Activated CD4-positive, alpha-beta T cell treated with anti-CD3 and anti-CD28 coated beads for 36 hours (primary cell): ENCODE measurements at regions not wholly inside any gene's neighbourhood (a gene's known extent, or its start where the extent isn't known, plus 50 kb on each side); places are given as distances from the start of the nearest gene placed in this dataset.

ENCODE experiments used
- ATAC-seq: fragments of 200-7000 bp; cut with Tn5 transposase; one replicate; pipeline ENCODE4 v1.10.0; 2021; ENCODE audit warnings: mild to moderate bottlenecking, moderate library complexity
- CTCF ChIA-PET: fragments of 350-600 bp; sonication (Branson Sonifier 250); formaldehyde crosslinking; loops from one replicate; lab custom pipeline; 2021; ENCODE audit warnings: antibody characterized with exemption; lab: Charles Lee
- POLR2A ChIA-PET: fragments of 350-600 bp; sonication (Branson Sonifier 250); formaldehyde crosslinking; loops from one replicate; lab custom pipeline; 2021; ENCODE audit warnings: antibody characterized with exemption, inconsistent platforms; lab: Charles Lee
- DNase-seq: peaks from one replicate; pipeline ENCODE4 v3.0.0-alpha.2; 2020
- H3K27ac Mint-ChIP-seq: one replicate; pipeline ENCODE4 v1.8.0; 2021; ENCODE audit warnings: mixed read lengths
- H3K27me3 Mint-ChIP-seq: one replicate; pipeline ENCODE4 v1.8.0; 2021; ENCODE audit warnings: mixed read lengths
- H3K36me3 Mint-ChIP-seq: one replicate; pipeline ENCODE4 v1.8.0; 2021; ENCODE audit warnings: low read depth, mixed read lengths
- H3K4me1 Mint-ChIP-seq: one replicate; pipeline ENCODE4 v1.8.0; 2021; ENCODE audit warnings: mixed read lengths
- H3K4me3 Mint-ChIP-seq: one replicate; pipeline ENCODE4 v1.8.0; 2021; ENCODE audit warnings: mild to moderate bottlenecking, moderate library complexity, mixed read lengths
- H3K9me3 Mint-ChIP-seq: one replicate; pipeline ENCODE4 v1.8.0; 2021; ENCODE audit warnings: low read depth, mixed read lengths
- intact Hi-C, 2 experiments: fragments of 100-400 bp; cut with DNase I in 1 of 2; cut with micrococcal nuclease in 1 of 2; formaldehyde crosslinking; loops; one replicate each; pipeline versions ENCODE4 v1.14.2 to v1.15.1; 2022 to 2024; cut with DNase I, micrococcal nuclease

GRCh38 chr7:130897515-130898419 is 163.8 kb upstream of the KLF14 start:
- Mint-ChIP-seq H3K36me3 (peaks cover 95% of the 10 kb centered on the region), H3K27ac (peak overlapping the region; percentile 88), H3K9me3 (no peaks in the 10 kb centered on the region), H3K4me1 (peaks cover 97% of the 10 kb centered on the region), H3K4me3 (peak overlapping the region; percentile 36), H3K27me3 (no peaks in the 10 kb centered on the region)
- CTCF ChIA-PET, result interaction anchor here (0.6 to 5.8 kb wide), 50 partner anchors 8 to 835 kb away, joined by 3 to 96 read pairs (median 5); no protein-coding TSS in a partner anchor
- peak; percentile 1 for ATAC-seq
- peak; percentile 30 for DNase-seq
- POLR2A ChIA-PET, result interaction anchor here (0.6 to 1.6 kb wide), 11 partner anchors 12 to 159 kb away, joined by 3 to 15 read pairs (median 7); no protein-coding TSS in a partner anchor
- intact Hi-C loops, result loop anchor here (1.0 to 10.0 kb wide), 7 partner anchors 14 to 525 kb away; no protein-coding TSS in a partner anchor

- no peaks in the 10 kb centered on the region for H3K27me3 Mint-ChIP-seq
- POLR2A ChIA-PET, result interaction anchor here (0.6 to 0.7 kb wide), 2 partner anchors 12 to 61 kb away, joined by 3 read pairs; no protein-coding TSS in a partner anchor
- intact Hi-C loops, result loop anchor here (5.0 to 10.0 kb wide), 3 partner anchors 46 to 523 kb away; no protein-coding TSS in a partner anchor
Observed at GRCh38 chr7:130899071-130899560, 165.1 kb upstream of the KLF14 start.

GRCh38 chr7:130899638-130900401 is 165.8 kb upstream of the KLF14 start:
- peak overlapping the region; percentile 87 for H3K27ac Mint-ChIP-seq
- ChIA-PET CTCF (interaction anchor here (0.6 to 1.5 kb wide), 8 partner anchors 10 to 120 kb away, joined by 3 to 8 read pairs (median 3); no protein-coding TSS in a partner anchor), POLR2A (interaction anchor here (0.6 to 0.7 kb wide), 2 partner anchors 12 to 60 kb away, joined by 3 read pairs; no protein-coding TSS in a partner anchor)
- ATAC-seq (no peak), DNase-seq (no peak)
- peaks cover 97% of the 10 kb centered on the region for H3K36me3 Mint-ChIP-seq
- no peak overlapping the region for H3K4me3 Mint-ChIP-seq
- no peaks in the 10 kb centered on the region for H3K9me3 Mint-ChIP-seq
- no peaks in the 10 kb centered on the region for H3K27me3 Mint-ChIP-seq
- intact Hi-C loops, result loop anchor here (5.0 to 10.0 kb wide), 3 partner anchors 45 to 522 kb away; no protein-coding TSS in a partner anchor
- H3K4me1 Mint-ChIP-seq, result peaks cover 98% of the 10 kb centered on the region

More at GRCh38 chr7:130899071-130899560, 165.1 kb upstream of the KLF14 start:
- CTCF ChIA-PET, result interaction anchor here (0.6 to 1.5 kb wide), 6 partner anchors 11 to 120 kb away, joined by 3 to 8 read pairs (median 3); no protein-coding TSS in a partner anchor
- Mint-ChIP-seq H3K9me3 (no peaks in the 10 kb centered on the region), H3K4me1 (peaks cover 98% of the 10 kb centered on the region), H3K27ac (peak overlapping the region; percentile 79), H3K4me3 (peak overlapping the region; percentile 10), H3K36me3 (peaks cover 97% of the 10 kb centered on the region)
- ATAC-seq (no peak), DNase-seq (no peak)

- no peak overlapping the region for H3K4me3 Mint-ChIP-seq
- no peaks in the 10 kb centered on the region for H3K27me3 Mint-ChIP-seq
- ATAC-seq, result no peak
- intact Hi-C loops, result no loop called here
- H3K4me1 Mint-ChIP-seq, result peaks cover 97% of the 10 kb centered on the region
- H3K36me3 Mint-ChIP-seq, result peaks cover 95% of the 10 kb centered on the region
- DNase-seq, result no peak
- peak overlapping the region; percentile 87 for H3K27ac Mint-ChIP-seq
- ChIA-PET POLR2A (no interaction called here), CTCF (interaction anchor here (0.7 to 0.9 kb wide), 2 partner anchors 11 to 88 kb away, joined by 3 read pairs; no protein-coding TSS in a partner anchor)
- no peaks in the 10 kb centered on the region for H3K9me3 Mint-ChIP-seq
Observed at GRCh38 chr7:130900471-130901076, 166.6 kb upstream of the KLF14 start.

- Mint-ChIP-seq H3K9me3 (no peaks in the 10 kb centered on the region), H3K27ac (peak overlapping the region; percentile 87), H3K27me3 (no peaks in the 10 kb centered on the region), H3K36me3 (peaks cover 95% of the 10 kb centered on the region), H3K4me1 (peaks cover 97% of the 10 kb centered on the region), H3K4me3 (peak overlapping the region; percentile 56)
- peak; percentile 56 for DNase-seq
- ATAC-seq, result no peak
- ChIA-PET CTCF (interaction anchor here (0.7 kb wide), 1 partner anchor 18 kb away, joined by 3 read pairs; no protein-coding TSS in a partner anchor), POLR2A (no interaction called here)
- intact Hi-C loops, result no loop called here
Observed at GRCh38 chr7:130901209-130901783, 167.3 kb upstream of the KLF14 start.

- POLR2A ChIA-PET, result interaction anchor here (1.1 to 2.1 kb wide), 3 partner anchors 11 to 57 kb away, joined by 3 to 22 read pairs (median 7); no protein-coding TSS in a partner anchor
- no peak for ATAC-seq
Observed at GRCh38 chr7:130902755-130903357, 168.8 kb upstream of the KLF14 start.

GRCh38 chr7:130903358-130903974 is 169.5 kb upstream of the KLF14 start:
- H3K9me3 Mint-ChIP-seq, result no peaks in the 10 kb centered on the region
- H3K27me3 Mint-ChIP-seq, result no peaks in the 10 kb centered on the region
- intact Hi-C loops, result no loop called here
- no peak overlapping the region for H3K4me3 Mint-ChIP-seq
- H3K27ac Mint-ChIP-seq, result peak overlapping the region; percentile 87
- CTCF ChIA-PET, result interaction anchor here (1.2 to 2.6 kb wide), 2 partner anchors 9 to 28 kb away, joined by 3 to 12 read pairs; no protein-coding TSS in a partner anchor
- POLR2A ChIA-PET, result interaction anchor here (0.5 to 2.1 kb wide), 7 partner anchors 10 to 332 kb away, joined by 3 to 22 read pairs (median 3); no protein-coding TSS in a partner anchor
- H3K4me1 Mint-ChIP-seq, result peaks cover 87% of the 10 kb centered on the region
- DNase-seq (no peak), ATAC-seq (peak; percentile 27)
- H3K36me3 Mint-ChIP-seq, result peaks cover 88% of the 10 kb centered on the region

More at GRCh38 chr7:130902755-130903357, 168.8 kb upstream of the KLF14 start:
- Mint-ChIP-seq H3K27me3 (no peaks in the 10 kb centered on the region), H3K27ac (peak overlapping the region; percentile 87), H3K9me3 (no peaks in the 10 kb centered on the region), H3K36me3 (peaks cover 91% of the 10 kb centered on the region), H3K4me1 (peaks cover 93% of the 10 kb centered on the region), H3K4me3 (peak overlapping the region; percentile 56)
- no peak for DNase-seq
- intact Hi-C loops, result no loop called here
- CTCF ChIA-PET, result interaction anchor here (2.6 kb wide), 1 partner anchor 9 kb away, joined by 12 read pairs; no protein-coding TSS in a partner anchor

- Mint-ChIP-seq H3K4me1 (peaks cover 89% of the 10 kb centered on the region), H3K36me3 (peaks cover 89% of the 10 kb centered on the region), H3K27ac (peak overlapping the region; percentile 87), H3K9me3 (no peaks in the 10 kb centered on the region), H3K4me3 (peak overlapping the region; percentile 37), H3K27me3 (no peaks in the 10 kb centered on the region)
- ChIA-PET CTCF (interaction anchor here (0.7 to 2.6 kb wide), 5 partner anchors 9 to 93 kb away, joined by 3 to 12 read pairs (median 3); no protein-coding TSS in a partner anchor), POLR2A (interaction anchor here (0.5 to 2.1 kb wide), 9 partner anchors 10 to 332 kb away, joined by 3 to 22 read pairs (median 3); no protein-coding TSS in a partner anchor)
- ATAC-seq, result peak; percentile 31
- intact Hi-C loops, result no loop called here
- no peak for DNase-seq
Observed at GRCh38 chr7:130904031-130904757, 170.2 kb upstream of the KLF14 start.

- no peaks in the 10 kb centered on the region for H3K9me3 Mint-ChIP-seq
- DNase-seq, result no peak
- intact Hi-C loops, result no loop called here
- CTCF ChIA-PET, result interaction anchor here (0.7 to 2.6 kb wide), 7 partner anchors 8 to 204 kb away, joined by 3 to 12 read pairs (median 4); no protein-coding TSS in a partner anchor
- peaks cover 89% of the 10 kb centered on the region for H3K36me3 Mint-ChIP-seq
- no peaks in the 10 kb centered on the region for H3K27me3 Mint-ChIP-seq
- ATAC-seq, result no peak
- H3K4me1 Mint-ChIP-seq, result peaks cover 89% of the 10 kb centered on the region
- no peak overlapping the region for H3K4me3 Mint-ChIP-seq
- H3K27ac Mint-ChIP-seq, result peak overlapping the region; percentile 87
- POLR2A ChIA-PET, result interaction anchor here (0.6 to 2.1 kb wide), 5 partner anchors 9 to 26 kb away, joined by 3 to 22 read pairs (median 4); no protein-coding TSS in a partner anchor
Observed at GRCh38 chr7:130904792-130905191, 170.8 kb upstream of the KLF14 start.
